Ascending aorta (tissue), 2 donors: ENCODE measurements at regions not wholly inside any gene's neighbourhood (a gene's known extent, or its start where the extent isn't known, plus 50 kb on each side); places are given as distances from the start of the nearest gene placed in this dataset.

Experiments
- DNase-seq, 2 donors: peaks; one replicate each; pipeline ENCODE4 v3.0.0-alpha.2; 2019; ENCODE audit warnings: low spot score in 2 of 2
- H3K27ac ChIP-seq, 2 donors: fragments of 200-600 bp; sonication (generic); one replicate each; pipeline ENCODE4 v1.5.1; 2016 to 2017; ENCODE audit warnings: mild to moderate bottlenecking in 1 of 2
- H3K27me3 ChIP-seq: fragments of 200-600 bp; sonication (generic); one replicate; pipeline ENCODE4 v1.5.1; 2017
- H3K36me3 ChIP-seq, 2 donors: fragments of 200-600 bp; sonication (generic); one replicate each; pipeline ENCODE4 v1.5.1; 2016
- H3K4me1 ChIP-seq, 2 donors: fragments of 200-600 bp; sonication (generic); one replicate each; pipeline ENCODE4 v1.5.1; 2016 to 2017; ENCODE audit warnings: mild to moderate bottlenecking in 1 of 2
- H3K4me3 ChIP-seq, 2 donors: fragments of 200-600 bp; sonication (generic); one replicate each; pipeline ENCODE4 v1.5.1; 2016 to 2017; ENCODE audit warnings: mild to moderate bottlenecking in 1 of 2
- H3K9me3 ChIP-seq, 2 donors: fragments of 200-600 bp; sonication (generic); one replicate each; pipeline ENCODE4 v1.5.1; 2016
- CTCF ChIP-seq, 3 experiments: fragments of 200-600 bp in 2 of 3; fragments of 450-650 bp in 1 of 3; sonication (generic) in 2 of 3; IDR thresholded peaks; one replicate each; pipeline ENCODE4 v1.5.1; 2016 to 2019; ENCODE audit warnings: antibody characterized with exemption in 3 of 3, mild to moderate bottlenecking in 1 of 3, moderate library complexity in 1 of 3
- intact Hi-C: fragments of 100-400 bp; cut with DNase I; formaldehyde crosslinking; loops from one replicate; pipeline ENCODE4 v1.15.1; 2023

GRCh38 chr12:92331383-92331782 is 185.7 kb upstream of the BTG1 start:
- DNase-seq, result no peak
- Histone ChIP-seq H3K27ac (no peak overlapping the region), H3K9me3 (no peaks in the 10 kb centered on the region), H3K4me1 (no peaks in the 10 kb centered on the region), H3K27me3 (no peaks in the 10 kb centered on the region), H3K36me3 (no peaks in the 10 kb centered on the region), H3K4me3 (no peak overlapping the region)
- no peak for TF ChIP-seq CTCF (IDR thresholded peaks at IDR 0.05)
- intact Hi-C loops, result no loop called here

GRCh38 chr12:92330654-92331053 is 185.0 kb upstream of the BTG1 start:
- no peak for TF ChIP-seq CTCF (IDR thresholded peaks at IDR 0.05)
- Histone ChIP-seq H3K27ac (no peak overlapping the region), H3K9me3 (no peaks in the 10 kb centered on the region), H3K4me3 (no peak overlapping the region), H3K4me1 (no peaks in the 10 kb centered on the region), H3K36me3 (no peaks in the 10 kb centered on the region), H3K27me3 (no peaks in the 10 kb centered on the region)
- no peak for DNase-seq
- intact Hi-C loops, result no loop called here

- Histone ChIP-seq H3K4me3 (no peak overlapping the region), H3K4me1 (no peaks in the 10 kb centered on the region), H3K27me3 (no peaks in the 10 kb centered on the region), H3K36me3 (no peaks in the 10 kb centered on the region), H3K9me3 (no peaks in the 10 kb centered on the region), H3K27ac (no peak overlapping the region)
- intact Hi-C loops, result no loop called here
- no peak for TF ChIP-seq CTCF (IDR thresholded peaks at IDR 0.05)
- DNase-seq, result no peak
Measured at GRCh38 chr12:92326877-92327276, 181.2 kb upstream of the BTG1 start.

- H3K9me3 ChIP-seq, result peaks cover 0 to 5% of the 10 kb centered on the region in 2 donors
- H3K4me3 ChIP-seq, result no peak overlapping the region
- intact Hi-C loops, result no loop called here
- no peak for TF ChIP-seq CTCF (IDR thresholded peaks at IDR 0.05)
- DNase-seq, result no peak
- no peaks in the 10 kb centered on the region for H3K27me3 ChIP-seq
- no peak overlapping the region for H3K27ac ChIP-seq
- no peaks in the 10 kb centered on the region for H3K36me3 ChIP-seq
- H3K4me1 ChIP-seq, result no peaks in the 10 kb centered on the region
Measured at GRCh38 chr12:92324849-92325500, 179.3 kb upstream of the BTG1 start.

- H3K27me3 ChIP-seq, result no peaks in the 10 kb centered on the region
- no peak for TF ChIP-seq CTCF (IDR thresholded peaks at IDR 0.05)
- intact Hi-C loops, result no loop called here
- H3K4me3 ChIP-seq, result no peak overlapping the region
- no peaks in the 10 kb centered on the region for H3K4me1 ChIP-seq
- no peaks in the 10 kb centered on the region for H3K9me3 ChIP-seq
- no peaks in the 10 kb centered on the region for H3K36me3 ChIP-seq
- H3K27ac ChIP-seq, result no peak overlapping the region
- no peak for DNase-seq
Measured at GRCh38 chr12:92312463-92312964, 166.9 kb upstream of the BTG1 start.
